H1 (cell line): ENCODE measurements at regions not wholly inside any gene's neighbourhood (a gene's known extent, or its start where the extent isn't known, plus 50 kb on each side); places are given as distances from the start of the nearest gene placed in this dataset.

Source experiments
- CTCF ChIA-PET: fragments of 300-600 bp; sonication (Branson Sonifier 250); formaldehyde crosslinking; loops from one replicate; lab custom pipeline; 2021; ENCODE audit not compliant: partially characterized antibody; lab: Charles Lee
- POLR2A ChIA-PET: fragments of 300-600 bp; sonication (Branson Sonifier 250); formaldehyde crosslinking; loops from one replicate; lab custom pipeline; 2021; ENCODE audit warnings: inconsistent platforms; ENCODE audit not compliant: partially characterized antibody; lab: Charles Lee
- DNase-seq, 2 experiments: peaks; one replicate each; pipeline versions ENCODE4 v3.0.0 to v3.0.0-alpha.2; 2010 to 2022; ENCODE audit warnings: low spot score in 2 of 2, low read depth in 1 of 2, mixed read lengths in 1 of 2
- FAIRE-seq: peaks from 2 replicates; lab custom pipeline; 2011; peaks lifted over from hg19 to GRCh38; lab: Jason Lieb, UNC
- H2AFZ ChIP-seq: 2 replicates; pipeline ENCODE4 v1.8.1; 2012; ENCODE audit warnings: low read length, inconsistent platforms
- H2AK5ac ChIP-seq: 2 replicates; pipeline ENCODE4 v1.6.1; 2013; ENCODE audit warnings: low read depth, low read length
- H2BK120ac ChIP-seq: replicated peaks from 2 replicates; pipeline ENCODE3; 2013; ENCODE audit warnings: low read depth, low read length, inconsistent platforms
- H2BK12ac ChIP-seq: 2 replicates; pipeline ENCODE4 v1.6.1; 2013; ENCODE audit warnings: low read depth, low read length
- H2BK15ac ChIP-seq: 2 replicates; pipeline ENCODE4 v1.6.1; 2013; ENCODE audit warnings: low read length
- H2BK20ac ChIP-seq: 2 replicates; pipeline ENCODE4 v1.6.1; 2013; ENCODE audit warnings: low read length
- H2BK5ac ChIP-seq: 2 replicates; pipeline ENCODE4 v1.6.1; 2013; ENCODE audit warnings: low read depth, low read length
- H3K14ac ChIP-seq: 2 replicates; pipeline ENCODE4 v1.6.1; 2013; ENCODE audit warnings: inconsistent platforms; ENCODE audit not compliant: insufficient read length
- H3K18ac ChIP-seq: 2 replicates; pipeline ENCODE4 v1.6.1; 2013; ENCODE audit warnings: low read length; ENCODE audit errors: extremely low read depth
- H3K23ac ChIP-seq: 2 replicates; pipeline ENCODE4 v1.6.1; 2013; ENCODE audit warnings: inconsistent platforms; ENCODE audit not compliant: insufficient read length
- H3K23me2 ChIP-seq: 2 replicates; pipeline ENCODE4 v1.6.1; 2013; ENCODE audit warnings: low read depth, low read length
- H3K27ac ChIP-seq: 2 replicates; pipeline ENCODE4 v1.6.1; 2011; ENCODE audit warnings: low read depth, low read length, inconsistent platforms
- H3K27me3 ChIP-seq, 4 experiments: replicated peaks in 1 of 4; 1 replicate in 1 of 4; 2 replicates in 3 of 4; pipeline versions ENCODE4 v1.6.1 to v1.8.1; 2011 to 2013; ENCODE audit warnings: low read length in 3 of 4, mild to moderate bottlenecking in 3 of 4, inconsistent platforms in 2 of 4, mixed read lengths in 2 of 4, moderate library complexity in 1 of 4; ENCODE audit not compliant: control insufficient read depth in 3 of 4, insufficient read depth in 3 of 4; ENCODE audit errors: extremely low read depth in 1 of 4
- H3K36me3 ChIP-seq, 4 experiments: 2 replicates each; pipeline versions ENCODE4 v1.6.1 to v1.8.1; 2011 to 2013; ENCODE audit warnings: mild to moderate bottlenecking in 4 of 4, low read length in 3 of 4, moderate library complexity in 2 of 4, control low read depth in 1 of 4, inconsistent platforms in 1 of 4; ENCODE audit not compliant: insufficient read depth in 4 of 4, control insufficient read depth in 2 of 4
- H3K4ac ChIP-seq: replicated peaks from 2 replicates; pipeline ENCODE3; 2013; ENCODE audit warnings: low read length, low read depth, mixed read lengths, inconsistent platforms; ENCODE audit not compliant: insufficient read length
- H3K4me1 ChIP-seq, 4 experiments: replicated peaks in 1 of 4; 1 replicate in 1 of 4; 2 replicates in 3 of 4; pipeline versions ENCODE4 v1.6.1 to v1.8.1; 2011 to 2013; ENCODE audit warnings: low read length in 3 of 4, inconsistent platforms in 2 of 4, mixed read lengths in 1 of 4; ENCODE audit not compliant: insufficient read depth in 4 of 4, control insufficient read depth in 3 of 4
- H3K4me2 ChIP-seq, 2 experiments: 2 replicates each; pipeline versions ENCODE4 v1.6.1 to v1.8.1; 2011 to 2013; ENCODE audit warnings: low read depth in 2 of 2, low read length in 2 of 2, control low read depth in 1 of 2, inconsistent platforms in 1 of 2, mild to moderate bottlenecking in 1 of 2; ENCODE audit not compliant: insufficient read depth in 1 of 2
- H3K4me3 ChIP-seq, 4 experiments: fragments of 200-600, 300-600 bp in 1 of 4; sonication (generic), shearing (Covaris generic), sonication (Bioruptor Twin) in 1 of 4; 2 replicates each; pipeline versions ENCODE4 v1.5.1 to v1.8.1; 2011 to 2016; ENCODE audit warnings: low read length in 4 of 4, low read depth in 3 of 4, control low read depth in 2 of 4, inconsistent platforms in 2 of 4, mild to moderate bottlenecking in 2 of 4, mixed read lengths in 1 of 4, moderate library complexity in 1 of 4; ENCODE audit not compliant: insufficient read depth in 2 of 4; ENCODE audit errors: extremely low read depth in 1 of 4
- H3K56ac ChIP-seq: replicated peaks from 2 replicates; pipeline ENCODE3; 2013; ENCODE audit warnings: low read depth, mild to moderate bottlenecking, mixed read lengths, low read length, inconsistent platforms; ENCODE audit not compliant: insufficient read length
- H3K79me1 ChIP-seq: 2 replicates; pipeline ENCODE4 v1.6.1; 2013; ENCODE audit warnings: low read depth, low read length, control low read depth
- H3K79me2 ChIP-seq, 2 experiments: 2 replicates each; pipeline versions ENCODE4 v1.6.1 to v1.8.1; 2012 to 2013; ENCODE audit warnings: low read length in 2 of 2, mild to moderate bottlenecking in 2 of 2, inconsistent platforms in 1 of 2; ENCODE audit not compliant: insufficient read depth in 2 of 2, control insufficient read depth in 1 of 2
- H3K9ac ChIP-seq, 4 experiments: replicated peaks in 1 of 4; 1 replicate in 1 of 4; 2 replicates in 3 of 4; pipeline versions ENCODE4 v1.6.1 to v1.8.1; 2011 to 2013; ENCODE audit warnings: low read depth in 3 of 4, low read length in 3 of 4, control low read depth in 2 of 4, mild to moderate bottlenecking in 2 of 4, moderate library complexity in 2 of 4, inconsistent platforms in 1 of 4; ENCODE audit errors: extremely low read depth in 1 of 4
- H3K9me3 ChIP-seq, 2 experiments: 2 replicates each; pipeline versions ENCODE4 v1.6.1 to v1.8.1; 2012 to 2013; ENCODE audit warnings: mild to moderate bottlenecking in 2 of 2, moderate library complexity in 2 of 2, control low read depth in 1 of 2, inconsistent platforms in 1 of 2, low read depth in 1 of 2, low read length in 1 of 2, mixed read lengths in 1 of 2; ENCODE audit not compliant: insufficient read depth in 2 of 2
- H4K20me1 ChIP-seq, 2 experiments: replicated peaks in 1 of 2; 2 replicates each; pipeline versions ENCODE3 to v1.8.1; 2011 to 2013; ENCODE audit warnings: inconsistent platforms in 2 of 2, low read length in 2 of 2, mild to moderate bottlenecking in 1 of 2; ENCODE audit not compliant: insufficient read depth in 2 of 2, control insufficient read depth in 1 of 2
- H4K5ac ChIP-seq: 2 replicates; pipeline ENCODE4 v1.6.1; 2013; ENCODE audit warnings: low read length, low read depth, mixed read lengths, inconsistent platforms; ENCODE audit not compliant: insufficient read length
- H4K8ac ChIP-seq: 2 replicates; pipeline ENCODE4 v1.8.0; 2013; ENCODE audit warnings: mild to moderate bottlenecking, moderate library complexity, low read length, inconsistent platforms; ENCODE audit not compliant: insufficient read depth; ENCODE audit errors: extremely low read depth
- H4K91ac ChIP-seq: replicated peaks from 2 replicates; pipeline ENCODE3; 2013; ENCODE audit warnings: low read length, mixed read lengths, inconsistent platforms; ENCODE audit not compliant: insufficient read length
- RBBP5 ChIP-seq: IDR thresholded peaks from 2 replicates; pipeline ENCODE4 v1.7.1; 2012; ENCODE audit warnings: low read depth, mild to moderate bottlenecking, inconsistent platforms, low read length, moderate library complexity, borderline replicate concordance
- TEAD4 ChIP-seq: IDR thresholded peaks from 2 replicates; pipeline ENCODE4 v1.6.1; 2012; ENCODE audit warnings: low read depth, low read length, inconsistent platforms, mixed read lengths
- WGBS, 2 experiments: shearing (Covaris generic) in 1 of 2; methylation state at CpG; one replicate each; pipeline versions ENCODE4 v1.1.6 to v1.1.7; 2013 to 2015; ENCODE audit warnings: low lambda C conversion rate in 2 of 2, mixed read lengths in 2 of 2, inconsistent platforms in 1 of 2, low coverage in 1 of 2, missing lambda C conversion rate in 1 of 2; ENCODE audit not compliant: insufficient replicate concordance in 2 of 2, insufficient coverage in 1 of 2, insufficient read length in 1 of 2; ENCODE audit errors: extremely low coverage in 1 of 2, missing lambda C conversion rate in 1 of 2; 5-methylcytosine and 5-hydroxymethylcytosine counted together

DNA sequence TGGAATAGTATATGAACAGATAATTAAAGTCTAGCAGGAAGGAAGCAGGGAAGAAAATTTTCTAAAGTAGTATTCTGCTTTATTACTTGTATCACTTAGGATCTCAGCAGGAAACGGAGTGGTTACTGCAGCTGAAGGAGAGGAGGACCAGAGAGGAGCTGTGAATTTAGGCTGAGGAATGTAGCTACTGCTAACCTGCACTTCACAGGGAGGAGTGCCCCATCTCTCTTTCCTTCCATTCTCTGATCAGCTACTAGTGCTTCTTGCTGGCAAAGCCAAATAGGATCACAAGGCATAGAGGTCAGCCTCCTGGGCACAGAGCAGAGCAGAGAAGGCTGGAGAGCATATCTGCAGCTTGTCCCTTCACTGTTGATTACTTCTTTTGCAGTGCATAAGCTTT is 205.3 kb upstream of the ASCC3 start:
- H2BK12ac ChIP-seq = no peak overlapping the region
- H3K4me1 ChIP-seq = peaks cover 0 to 10% (median 2%) of the 10 kb centered on the region in 4 experiments; a peak in 3 of 7 replicates
- H3K56ac ChIP-seq = no peak overlapping the region
- H2BK20ac ChIP-seq = no peak overlapping the region
- H3K9me3 ChIP-seq = no peaks in the 10 kb centered on the region
- ChIA-PET POLR2A (no interaction called here), CTCF (interaction anchor here (0.7 to 2.3 kb wide), 6 partner anchors 29 to 171 kb away, joined by 3 to 10 read pairs (median 3); no protein-coding TSS in a partner anchor)
- no peak overlapping the region for H3K23ac ChIP-seq
- no peak overlapping the region for H3K14ac ChIP-seq
- no peak overlapping the region for H4K8ac ChIP-seq
- 22% methylated on average over 1 of the region's 1 CpG; no CpG with 5 or more reads in 1 of the 2 experiments for WGBS, 2 experiments
- no peak overlapping the region for H2BK120ac ChIP-seq
- H3K23me2 ChIP-seq = no peaks in the 10 kb centered on the region
- no peaks in the 10 kb centered on the region for H3K79me1 ChIP-seq
- no peak overlapping the region for H4K5ac ChIP-seq
- no peaks in the 10 kb centered on the region for H4K20me1 ChIP-seq
- H3K79me2 ChIP-seq = no peaks in the 10 kb centered on the region
- no peak overlapping the region for H2BK15ac ChIP-seq
- H3K36me3 ChIP-seq = no peaks in the 10 kb centered on the region
- peak; percentile 75 for FAIRE-seq
- no peak overlapping the region for H3K4me3 ChIP-seq
- no peak for DNase-seq
- H3K27ac ChIP-seq = no peak overlapping the region
- H2AFZ ChIP-seq = no peak overlapping the region
- H3K18ac ChIP-seq = no peak overlapping the region
- H4K91ac ChIP-seq = no peak overlapping the region
- H2BK5ac ChIP-seq = no peak overlapping the region
- no peak overlapping the region for H3K9ac ChIP-seq
- H2AK5ac ChIP-seq = no peak overlapping the region
- no peak overlapping the region for H3K4ac ChIP-seq
- peak; percentile 42; the same call in 1 of the 2 replicates for TF ChIP-seq TEAD4
- no peak for TF ChIP-seq RBBP5
- no peaks in the 10 kb centered on the region for H3K27me3 ChIP-seq
- H3K4me2 ChIP-seq = 0 out of 4 replicates have a peak overlapping the region, but pooled peaks of 1 of the 2 experiments have one; percentile 1
